ENCODE measurements at regions not wholly inside any gene's neighbourhood (a gene's known extent, or its start where the extent isn't known, plus 50 kb on each side); places are given as distances from the start of the nearest gene placed in this dataset.

- TF ChIP-seq, protein P1, sequence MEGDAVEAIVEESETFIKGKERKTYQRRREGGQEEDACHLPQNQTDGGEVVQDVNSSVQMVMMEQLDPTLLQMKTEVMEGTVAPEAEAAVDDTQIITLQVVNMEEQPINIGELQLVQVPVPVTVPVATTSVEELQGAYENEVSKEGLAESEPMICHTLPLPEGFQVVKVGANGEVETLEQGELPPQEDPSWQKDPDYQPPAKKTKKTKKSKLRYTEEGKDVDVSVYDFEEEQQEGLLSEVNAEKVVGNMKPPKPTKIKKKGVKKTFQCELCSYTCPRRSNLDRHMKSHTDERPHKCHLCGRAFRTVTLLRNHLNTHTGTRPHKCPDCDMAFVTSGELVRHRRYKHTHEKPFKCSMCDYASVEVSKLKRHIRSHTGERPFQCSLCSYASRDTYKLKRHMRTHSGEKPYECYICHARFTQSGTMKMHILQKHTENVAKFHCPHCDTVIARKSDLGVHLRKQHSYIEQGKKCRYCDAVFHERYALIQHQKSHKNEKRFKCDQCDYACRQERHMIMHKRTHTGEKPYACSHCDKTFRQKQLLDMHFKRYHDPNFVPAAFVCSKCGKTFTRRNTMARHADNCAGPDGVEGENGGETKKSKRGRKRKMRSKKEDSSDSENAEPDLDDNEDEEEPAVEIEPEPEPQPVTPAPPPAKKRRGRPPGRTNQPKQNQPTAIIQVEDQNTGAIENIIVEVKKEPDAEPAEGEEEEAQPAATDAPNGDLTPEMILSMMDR (conservative IDR thresholded peaks at IDR 0.05; ENCODE audit: control insufficient read depth, insufficient read depth, low read depth, low read length): no peak
These were observed 814.2 kb upstream of the ZNF608 start for GRCh38 chr5:125560476-125561225.

DNA sequence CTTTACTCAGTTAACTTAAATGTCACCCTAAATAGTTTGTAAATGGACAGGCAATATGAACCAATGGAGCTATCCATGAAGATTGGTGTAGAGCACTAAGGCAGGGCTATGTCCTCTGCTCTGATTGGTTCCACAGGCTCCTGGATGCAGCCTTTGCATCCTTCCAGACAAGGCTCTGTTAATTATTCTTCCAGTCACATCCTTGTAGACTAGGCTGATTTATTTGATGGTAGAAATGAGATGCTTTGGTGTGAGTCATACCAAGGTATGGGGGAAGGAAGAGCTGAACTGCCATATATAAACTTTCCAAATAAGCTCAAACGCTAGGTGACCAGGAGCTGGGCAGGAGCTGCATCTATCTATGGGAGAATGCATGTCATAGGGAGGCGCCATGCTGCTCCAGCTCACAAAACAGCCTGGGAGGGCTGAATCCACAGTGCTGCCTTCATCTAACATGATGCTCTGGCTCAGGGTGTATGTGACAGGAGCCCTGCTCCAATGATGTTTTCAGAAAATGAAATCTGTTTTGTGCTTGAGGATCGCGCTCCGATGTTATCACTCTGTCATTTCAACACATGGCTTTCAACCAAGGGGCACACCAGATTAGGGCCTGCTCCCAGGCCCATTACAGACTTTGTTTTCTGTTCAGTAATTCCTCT is 818.0 kb upstream of the ZNF608 start:
- no peak for DNase-seq (ENCODE audit: low read depth)
- H3K4me3 ChIP-seq (ENCODE audit: control insufficient read depth, low read depth, low read length): no peak overlapping the region
- TF ChIP-seq, protein P1 (conservative IDR thresholded peaks at IDR 0.05; ENCODE audit: control insufficient read depth, insufficient read depth, low read depth, low read length): no peak

More at GRCh38 chr5:125560476-125561225, 814.2 kb upstream of the ZNF608 start:
- DNase-seq (ENCODE audit: low read depth): peak; percentile 47
- H3K4me3 ChIP-seq (ENCODE audit: control insufficient read depth, low read depth, low read length): no peak overlapping the region

DNA sequence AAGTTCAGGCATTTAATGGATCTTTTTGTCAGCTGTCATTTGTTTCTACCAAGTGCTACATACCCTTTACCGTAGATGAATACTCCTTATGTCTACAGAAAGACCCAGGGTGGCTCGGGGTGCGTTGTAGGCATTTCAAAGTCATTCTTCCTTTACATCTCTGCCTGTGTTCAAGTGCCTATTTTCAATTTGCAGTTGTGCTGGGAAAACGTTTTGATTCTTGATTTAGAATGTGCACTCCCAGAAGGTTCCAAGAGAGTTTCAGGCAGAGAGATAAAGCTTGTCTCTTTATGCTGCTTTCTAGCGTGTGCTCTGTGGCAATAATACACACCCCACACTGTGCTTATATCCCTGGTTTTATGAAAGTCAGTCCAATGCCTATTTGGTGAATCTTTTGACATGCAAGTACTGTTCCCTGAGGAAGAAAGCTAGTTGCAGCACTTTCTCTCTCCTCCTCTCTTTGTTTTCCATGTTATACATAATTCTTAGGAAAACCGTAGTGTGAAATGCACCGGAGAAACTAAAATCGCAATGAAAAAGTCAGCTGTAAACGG is 828.1 kb upstream of the ZNF608 start:
- H3K4me3 ChIP-seq (ENCODE audit: control insufficient read depth, low read depth, low read length): no peak overlapping the region
- TF ChIP-seq, protein P1 (conservative IDR thresholded peaks at IDR 0.05; ENCODE audit: control insufficient read depth, insufficient read depth, low read depth, low read length): no peak
- DNase-seq (ENCODE audit: low read depth): no peak

DNA sequence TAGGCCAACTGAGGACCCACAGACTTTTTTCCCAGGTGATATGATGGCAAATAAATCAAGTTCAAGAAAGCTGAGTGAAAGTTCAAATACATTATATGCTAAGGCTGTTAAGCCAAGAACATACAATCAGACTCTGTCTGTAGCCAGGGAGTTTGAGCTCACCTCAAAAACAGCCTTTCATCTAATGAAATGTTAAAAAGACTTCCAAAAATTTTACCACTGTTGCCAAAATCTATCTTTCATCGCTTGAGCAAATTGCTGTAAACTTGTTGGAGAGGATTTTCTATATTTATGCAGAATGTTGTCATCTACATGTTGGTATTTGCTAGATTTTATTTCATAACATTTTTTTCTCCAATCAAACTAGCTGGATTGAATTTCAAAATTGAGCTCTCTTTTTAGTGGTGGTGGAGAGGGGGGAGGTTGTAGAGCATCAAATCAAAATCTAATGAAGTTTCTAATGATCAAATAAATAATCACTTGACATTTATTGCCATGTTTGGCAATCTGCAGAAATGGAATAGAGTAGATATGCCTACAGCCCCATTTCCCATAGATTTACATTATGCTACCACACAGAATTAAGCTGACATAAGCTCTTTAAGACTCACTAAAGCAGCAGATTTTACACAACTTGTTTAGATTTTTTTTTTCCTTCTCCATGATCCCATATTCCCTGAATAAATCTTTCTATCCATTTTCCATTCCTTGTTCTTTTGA is 828.9 kb upstream of the ZNF608 start:
- no peak overlapping the region for H3K4me3 ChIP-seq (ENCODE audit: control insufficient read depth, low read depth, low read length)
- no peak for DNase-seq (ENCODE audit: low read depth)
- TF ChIP-seq, protein P1 (conservative IDR thresholded peaks at IDR 0.05; ENCODE audit: control insufficient read depth, insufficient read depth, low read depth, low read length): no peak

DNA sequence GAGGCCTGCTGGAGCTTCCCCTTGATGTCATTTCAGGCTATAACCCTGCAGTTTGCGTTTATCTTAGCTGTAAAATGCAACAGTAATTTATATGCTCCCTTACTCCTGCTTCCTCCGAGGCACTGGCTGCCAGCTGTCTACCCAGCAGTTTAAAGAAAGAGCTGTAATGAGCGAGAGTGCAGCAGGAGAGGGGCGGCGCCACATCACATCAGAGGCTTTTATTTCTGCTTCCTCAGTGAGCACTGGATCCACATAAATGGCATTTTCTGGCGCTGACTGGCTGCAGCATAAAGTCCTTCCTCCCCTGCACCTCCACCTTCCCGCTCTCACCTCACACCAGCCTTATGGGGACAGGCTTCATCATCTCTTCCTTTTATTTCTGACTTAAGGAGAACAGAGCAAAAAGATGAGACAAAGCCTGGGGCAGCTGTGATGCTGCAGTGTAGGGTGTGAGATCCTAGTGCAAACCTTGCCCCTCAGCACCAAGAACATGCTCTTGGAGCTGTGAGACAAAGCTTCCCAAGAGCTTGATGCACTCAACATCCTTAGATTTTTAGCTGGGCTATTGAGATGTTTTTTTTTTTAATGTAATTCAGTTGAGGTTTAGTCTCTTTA is 829.6 kb upstream of the ZNF608 start:
- TF ChIP-seq, protein P1 (conservative IDR thresholded peaks at IDR 0.05; ENCODE audit: control insufficient read depth, insufficient read depth, low read depth, low read length): no peak
- no peak for DNase-seq (ENCODE audit: low read depth)
- no peak overlapping the region for H3K4me3 ChIP-seq (ENCODE audit: control insufficient read depth, low read depth, low read length)

DNA sequence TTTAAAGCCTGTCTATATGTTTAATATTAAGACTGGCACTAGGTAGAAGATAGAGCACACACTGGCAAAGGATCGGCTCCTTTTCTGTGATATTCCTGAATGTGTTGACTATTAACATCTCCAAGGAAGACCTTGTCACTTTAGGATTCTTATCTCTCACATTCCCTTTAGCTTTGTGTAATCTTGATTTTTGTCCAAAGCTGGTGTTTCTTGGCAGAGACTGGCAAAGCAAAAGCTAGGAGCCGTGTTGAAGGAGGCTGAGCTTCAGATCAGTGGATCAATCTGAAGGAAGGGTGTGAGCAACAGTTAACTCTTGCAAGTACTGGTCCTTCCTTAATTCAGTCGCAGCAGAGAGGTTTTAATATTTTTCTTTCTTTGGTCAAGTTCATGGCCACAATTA is 830.4 kb upstream of the ZNF608 start:
- TF ChIP-seq, protein P1 (conservative IDR thresholded peaks at IDR 0.05; ENCODE audit: control insufficient read depth, insufficient read depth, low read depth, low read length): no peak
- H3K4me3 ChIP-seq (ENCODE audit: control insufficient read depth, low read depth, low read length): no peak overlapping the region
- no peak for DNase-seq (ENCODE audit: low read depth)

All from fibroblast of mammary gland (primary cell).